ENCODE measurements at regions not wholly inside any gene's neighbourhood (a gene's known extent, or its start where the extent isn't known, plus 50 kb on each side); places are given as distances from the start of the nearest gene placed in this dataset.

- Histone ChIP-seq H3K9me2 (no peaks in the 10 kb centered on the region), H3K4me3 (ENCODE audit: low read depth in 2 of 2, low read length in 1 of 2) (no peak overlapping the region), H2AFZ (ENCODE audit: low read depth) (no peak overlapping the region), H3K27me3 (ENCODE audit: insufficient read depth) (no peaks in the 10 kb centered on the region), H3F3A (replicated peaks; ENCODE audit: insufficient read depth) (no peaks in the 10 kb centered on the region), H4K20me1 (ENCODE audit: insufficient read depth) (no peaks in the 10 kb centered on the region), H3K4me2 (no peak overlapping the region), H3K9ac (no peak overlapping the region), H3K27ac (ENCODE audit: low read depth in 2 of 2, low read length in 1 of 2) (no peak overlapping the region), H3K79me2 (ENCODE audit: insufficient read depth) (no peaks in the 10 kb centered on the region), H3K36me3 (replicated peaks in 1 of 2; ENCODE audit: control insufficient read depth in 1 of 2, insufficient read depth in 2 of 2, low read length in 1 of 2) (no peaks in the 10 kb centered on the region), H3K4me1 (ENCODE audit: control insufficient read depth in 1 of 2, insufficient read depth in 2 of 2, low read depth in 1 of 2, low read length in 1 of 2) (no peaks in the 10 kb centered on the region), H3K9me3 (no peaks in the 10 kb centered on the region)
- ChIA-PET CTCF (no interaction called here), POLR2A (no interaction called here)
- TF ChIP-seq TAF1 (IDR thresholded peaks at IDR 0.05; ENCODE audit: borderline replicate concordance, low read depth, low read length) (no peak), YY1 (IDR thresholded peaks at IDR 0.05; ENCODE audit: low read depth) (no peak), JUND (IDR thresholded peaks at IDR 0.05) (no peak), CHD2 (IDR thresholded peaks at IDR 0.05; ENCODE audit: low read length, partially characterized antibody) (no peak), REST (IDR thresholded peaks at IDR 0.05; ENCODE audit: low read depth, low read length) (no peak)
- 62% methylated on average over 13 of the region's 24 CpGs for WGBS (ENCODE audit: low lambda C conversion rate)
- DNase-seq = no peak
Observed at GRCh38 chr16:55091213-55091870, 160.7 kb downstream of the IRX5 start.

- no peak for DNase-seq
- Histone ChIP-seq H3K4me3 (ENCODE audit: low read depth in 2 of 2, low read length in 1 of 2) (no peak overlapping the region), H3K9me3 (no peaks in the 10 kb centered on the region), H2AFZ (ENCODE audit: low read depth) (no peak overlapping the region), H3K9me2 (no peaks in the 10 kb centered on the region), H3K9ac (no peak overlapping the region), H3K27me3 (ENCODE audit: insufficient read depth) (no peaks in the 10 kb centered on the region), H3F3A (replicated peaks; ENCODE audit: insufficient read depth) (no peaks in the 10 kb centered on the region), H3K4me2 (no peak overlapping the region), H4K20me1 (ENCODE audit: insufficient read depth) (no peaks in the 10 kb centered on the region), H3K27ac (ENCODE audit: low read depth in 2 of 2, low read length in 1 of 2) (no peak overlapping the region), H3K79me2 (ENCODE audit: insufficient read depth) (no peaks in the 10 kb centered on the region), H3K36me3 (replicated peaks in 1 of 2; ENCODE audit: control insufficient read depth in 1 of 2, insufficient read depth in 2 of 2, low read length in 1 of 2) (no peaks in the 10 kb centered on the region), H3K4me1 (ENCODE audit: control insufficient read depth in 1 of 2, insufficient read depth in 2 of 2, low read depth in 1 of 2, low read length in 1 of 2) (no peaks in the 10 kb centered on the region)
- 30% methylated on average over 4 of the region's 5 CpGs for WGBS (ENCODE audit: low lambda C conversion rate)
- TF ChIP-seq ZBTB33 (IDR thresholded peaks at IDR 0.05; ENCODE audit: borderline replicate concordance, low read depth) = no peak
- no peak for TF ChIP-seq USF2 (IDR thresholded peaks at IDR 0.05; ENCODE audit: borderline replicate concordance, low read depth, low read length)
- TF ChIP-seq RCOR1 (IDR thresholded peaks at IDR 0.05; ENCODE audit: low read length) = no peak
- TF ChIP-seq MAX (IDR thresholded peaks at IDR 0.05; ENCODE audit: low read depth) = no peak
- TF ChIP-seq GABPA (IDR thresholded peaks at IDR 0.05; ENCODE audit: low read depth) = no peak
- TF ChIP-seq FOSL2 (IDR thresholded peaks at IDR 0.05; ENCODE audit: borderline replicate concordance, low read depth) = no peak
- TF ChIP-seq TAF1 (IDR thresholded peaks at IDR 0.05; ENCODE audit: borderline replicate concordance, low read depth, low read length) = no peak
- no peak for TF ChIP-seq CHD2 (IDR thresholded peaks at IDR 0.05; ENCODE audit: low read length, partially characterized antibody)
- TF ChIP-seq RXRA (IDR thresholded peaks at IDR 0.05; ENCODE audit: borderline replicate concordance, low read depth) = no peak
- TF ChIP-seq NRF1 (IDR thresholded peaks at IDR 0.05; ENCODE audit: low read depth, low read length) = no peak
- no peak for TF ChIP-seq EZH2phosphoT487 (IDR thresholded peaks at IDR 0.05; ENCODE audit: borderline replicate concordance, low read depth)
- ChIA-PET CTCF (no interaction called here), POLR2A (no interaction called here)
Observed at GRCh38 chr16:55091871-55092230, 161.2 kb downstream of the IRX5 start.

Data from SK-N-SH (cell line).